H9 (cell line): ENCODE measurements at regions not wholly inside any gene's neighbourhood (a gene's known extent, or its start where the extent isn't known, plus 50 kb on each side); places are given as distances from the start of the nearest gene placed in this dataset.

ENCODE experiments used
- DNase-seq: peaks from one replicate; pipeline ENCODE4 v3.0.0-alpha.2; 2017
- H2AFZ ChIP-seq: one replicate; pipeline ENCODE4 v1.6.1; 2013; ENCODE audit warnings: mild to moderate bottlenecking, low read length, control low read depth, moderate library complexity
- H2AK5ac ChIP-seq: 2 replicates; pipeline ENCODE4 v1.6.1; 2013; ENCODE audit warnings: low read length, control low read depth, mixed read lengths; ENCODE audit not compliant: insufficient read length
- H2BK120ac ChIP-seq: one replicate; pipeline ENCODE4 v1.6.1; 2013; ENCODE audit warnings: low read depth, mild to moderate bottlenecking, low read length, control low read depth, inconsistent platforms; ENCODE audit not compliant: poor library complexity, severe bottlenecking
- H2BK12ac ChIP-seq: 2 replicates; pipeline ENCODE4 v1.6.1; 2013; ENCODE audit warnings: low read length, control low read depth, mixed read lengths, low read depth; ENCODE audit not compliant: insufficient read length
- H2BK15ac ChIP-seq: 2 replicates; pipeline ENCODE4 v1.6.1; 2013; ENCODE audit warnings: low read depth, low read length, control low read depth
- H2BK20ac ChIP-seq: one replicate; pipeline ENCODE4 v1.6.1; 2013; ENCODE audit warnings: low read depth, mild to moderate bottlenecking, low read length, control low read depth, inconsistent platforms; ENCODE audit not compliant: poor library complexity, severe bottlenecking
- H2BK5ac ChIP-seq: 2 replicates; pipeline ENCODE4 v1.6.1; 2013; ENCODE audit warnings: low read length, control low read depth, mixed read lengths; ENCODE audit not compliant: insufficient read length
- H3K14ac ChIP-seq: 2 replicates; pipeline ENCODE4 v1.6.1; 2013; ENCODE audit warnings: low read length, control low read depth; ENCODE audit not compliant: insufficient read depth
- H3K18ac ChIP-seq: 2 replicates; pipeline ENCODE4 v1.6.1; 2013; ENCODE audit warnings: low read depth, mild to moderate bottlenecking, mixed read lengths, low read length, control low read depth; ENCODE audit not compliant: insufficient read length
- H3K23ac ChIP-seq: 2 replicates; pipeline ENCODE4 v1.6.1; 2013; ENCODE audit warnings: low read length, control low read depth, mixed read lengths, low read depth; ENCODE audit not compliant: insufficient read length
- H3K23me2 ChIP-seq: 2 replicates; pipeline ENCODE4 v1.6.1; 2013; ENCODE audit warnings: low read depth, mild to moderate bottlenecking, mixed read lengths, low read length, control low read depth; ENCODE audit not compliant: insufficient read length, poor library complexity, severe bottlenecking
- H3K27ac ChIP-seq: 2 replicates; pipeline ENCODE4 v1.5.1; 2013; ENCODE audit warnings: low read length, control low read depth, mixed read lengths, low read depth; ENCODE audit not compliant: insufficient read length
- H3K27me3 ChIP-seq: 2 replicates; pipeline ENCODE4 v1.6.1; 2013; ENCODE audit warnings: low read length, control low read depth, inconsistent platforms; ENCODE audit not compliant: insufficient read depth
- H3K4ac ChIP-seq: 2 replicates; pipeline ENCODE4 v1.6.1; 2013; ENCODE audit warnings: low read depth, mild to moderate bottlenecking, control low read depth, inconsistent platforms, low read length, moderate library complexity
- H3K4me1 ChIP-seq: 2 replicates; pipeline ENCODE4 v1.6.1; 2013; ENCODE audit warnings: low read length, control low read depth, inconsistent platforms; ENCODE audit not compliant: insufficient read depth
- H3K4me2 ChIP-seq: 2 replicates; pipeline ENCODE4 v1.6.1; 2013; ENCODE audit warnings: low read length, control low read depth, mixed read lengths; ENCODE audit not compliant: insufficient read length, insufficient read depth
- H3K56ac ChIP-seq: 2 replicates; pipeline ENCODE4 v1.6.1; 2013; ENCODE audit warnings: low read depth, mild to moderate bottlenecking, mixed read lengths, low read length, control low read depth; ENCODE audit not compliant: insufficient read length
- H3K79me1 ChIP-seq: 2 replicates; pipeline ENCODE4 v1.6.1; 2013; ENCODE audit warnings: low read depth, mild to moderate bottlenecking, moderate library complexity, low read length, control low read depth, inconsistent platforms; ENCODE audit not compliant: insufficient read depth, poor library complexity, severe bottlenecking
- H3K79me2 ChIP-seq: 2 replicates; pipeline ENCODE4 v1.6.1; 2013; ENCODE audit warnings: low read length, control low read depth, inconsistent platforms; ENCODE audit not compliant: insufficient read depth
- H3K9ac ChIP-seq: 2 replicates; pipeline ENCODE4 v1.6.1; 2013; ENCODE audit warnings: low read length, control low read depth, mixed read lengths; ENCODE audit not compliant: insufficient read length; ENCODE audit errors: extremely low read depth
- H3K9me3 ChIP-seq: one replicate; pipeline ENCODE4 v1.6.1; 2013; ENCODE audit warnings: low read depth, low read length, inconsistent platforms; ENCODE audit not compliant: control insufficient read depth
- H3T11ph ChIP-seq: one replicate; pipeline ENCODE4 v1.6.1; 2013; ENCODE audit warnings: mild to moderate bottlenecking, low read length, control low read depth, inconsistent platforms
- H4K20me1 ChIP-seq: one replicate; pipeline ENCODE4 v1.6.1; 2013; ENCODE audit not compliant: control insufficient read depth, insufficient read length, insufficient read depth
- H4K5ac ChIP-seq: 2 replicates; pipeline ENCODE4 v1.6.1; 2013; ENCODE audit warnings: low read depth, mild to moderate bottlenecking, mixed read lengths, low read length, control low read depth; ENCODE audit not compliant: insufficient read length
- H4K8ac ChIP-seq: replicated peaks from 2 replicates; pipeline ENCODE4 v1.6.1; 2013; ENCODE audit warnings: low read length, control low read depth, mixed read lengths, low read depth; ENCODE audit not compliant: insufficient read length
- H4K91ac ChIP-seq: 2 replicates; pipeline ENCODE4 v1.6.1; 2013; ENCODE audit warnings: low read depth, mild to moderate bottlenecking, moderate library complexity, mixed read lengths, low read length, control low read depth; ENCODE audit not compliant: insufficient read length
- H3K27ac Mint-ChIP-seq, 3 experiments: 2 replicates in 2 of 3; 3 replicates in 1 of 3; pipeline ENCODE4 v1.8.0; 2020 to 2021; ENCODE audit warnings: mixed read lengths in 3 of 3, mild to moderate bottlenecking in 1 of 3, moderate library complexity in 1 of 3
- H3K27me3 Mint-ChIP-seq: 2 replicates; pipeline ENCODE4 v1.8.0; 2021; ENCODE audit warnings: low read depth, mild to moderate bottlenecking, moderate library complexity, mixed read lengths
- H3K36me3 Mint-ChIP-seq, 3 experiments: 2 replicates in 2 of 3; 3 replicates in 1 of 3; pipeline ENCODE4 v1.8.0; 2020 to 2021; ENCODE audit warnings: low read depth in 3 of 3, mixed read lengths in 3 of 3; ENCODE audit not compliant: insufficient read depth in 1 of 3
- H3K4me1 Mint-ChIP-seq, 2 experiments: 2 replicates each; pipeline ENCODE4 v1.8.0; 2020; ENCODE audit warnings: mixed read lengths in 2 of 2
- H3K4me3 Mint-ChIP-seq, 2 experiments: 2 replicates in 1 of 2; 3 replicates in 1 of 2; pipeline ENCODE4 v1.8.0; 2020 to 2021; ENCODE audit warnings: mild to moderate bottlenecking in 2 of 2, mixed read lengths in 2 of 2, moderate library complexity in 1 of 2
- H3K9me3 Mint-ChIP-seq, 2 experiments: 2 replicates in 1 of 2; 3 replicates in 1 of 2; pipeline ENCODE4 v1.8.0; 2020; ENCODE audit warnings: mild to moderate bottlenecking in 2 of 2, mixed read lengths in 2 of 2, moderate library complexity in 1 of 2
- WGBS: extraction: QIAGEN DNeasy Blood & Tissue Kit; methylation state at CpG from one replicate; pipeline ENCODE4 v1.1.7; 2013; ENCODE audit warnings: missing lambda C conversion rate, low lambda C conversion rate, mixed read lengths; ENCODE audit not compliant: insufficient read length; ENCODE audit errors: extremely low coverage; 5-methylcytosine and 5-hydroxymethylcytosine counted together
- TF ChIP-seq, protein P1 (sequence below): fragments of 200-600 bp; sonication (generic); conservative IDR thresholded peaks from 3 replicates; pipeline ENCODE4 v1.8.0; 2021; ENCODE audit warnings: antibody characterized with exemption, mild to moderate bottlenecking

DNA sequence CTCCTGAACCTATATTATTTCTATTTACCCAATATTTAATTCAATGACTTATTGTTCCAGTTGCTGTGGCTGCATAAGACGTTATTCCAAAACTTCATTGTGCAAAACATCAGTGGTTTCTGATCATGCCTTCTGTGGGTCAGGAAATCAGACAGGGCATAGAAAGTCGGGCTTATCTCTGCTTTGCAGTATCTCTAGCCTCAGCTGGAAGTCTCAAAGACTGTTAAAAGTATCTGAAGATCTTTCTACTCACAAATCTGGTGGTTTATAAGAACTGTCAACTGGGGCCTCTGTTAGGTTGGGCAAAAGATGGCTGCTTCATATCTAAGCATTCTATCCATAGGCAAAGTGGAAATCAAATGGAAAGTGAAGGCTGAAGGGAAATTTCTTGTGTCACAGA, 687.7 kb upstream of the ARRDC3 start:
- no peaks in the 10 kb centered on the region for H3K4me1 Mint-ChIP-seq
- H2BK12ac ChIP-seq, result no peak overlapping the region
- no peak overlapping the region for H3K4ac ChIP-seq
- H3K27ac ChIP-seq, result no peak overlapping the region
- no peaks in the 10 kb centered on the region for H3K79me1 ChIP-seq
- H3K23ac ChIP-seq, result no peak overlapping the region
- peaks cover 19 to 20% of the 10 kb centered on the region in 2 experiments for H3K9me3 Mint-ChIP-seq
- no peaks in the 10 kb centered on the region for H3K4me1 ChIP-seq
- no peak overlapping the region for H3K18ac ChIP-seq
- no peaks in the 10 kb centered on the region for H4K20me1 ChIP-seq
- H3K27ac Mint-ChIP-seq, result no peak overlapping the region
- H3K14ac ChIP-seq, result no peak overlapping the region
- no peaks in the 10 kb centered on the region for H3K23me2 ChIP-seq
- no peak overlapping the region for H2AFZ ChIP-seq
- H4K8ac ChIP-seq, result no peak overlapping the region
- H3K9me3 ChIP-seq, result peaks cover 12% of the 10 kb centered on the region
- H3T11ph ChIP-seq, result no peak overlapping the region
- H3K27me3 Mint-ChIP-seq, result no peaks in the 10 kb centered on the region
- no peak overlapping the region for H2BK5ac ChIP-seq
- H2BK15ac ChIP-seq, result no peak overlapping the region
- peaks cover 9 to 17% (median 16%) of the 10 kb centered on the region in 3 experiments; a peak in 6 of 7 replicates for H3K36me3 Mint-ChIP-seq
- no peak overlapping the region for H2AK5ac ChIP-seq
- no peak overlapping the region for H2BK20ac ChIP-seq
- H3K4me2 ChIP-seq, result no peak overlapping the region
- no peak overlapping the region for H3K9ac ChIP-seq
- TF ChIP-seq, protein P1, sequence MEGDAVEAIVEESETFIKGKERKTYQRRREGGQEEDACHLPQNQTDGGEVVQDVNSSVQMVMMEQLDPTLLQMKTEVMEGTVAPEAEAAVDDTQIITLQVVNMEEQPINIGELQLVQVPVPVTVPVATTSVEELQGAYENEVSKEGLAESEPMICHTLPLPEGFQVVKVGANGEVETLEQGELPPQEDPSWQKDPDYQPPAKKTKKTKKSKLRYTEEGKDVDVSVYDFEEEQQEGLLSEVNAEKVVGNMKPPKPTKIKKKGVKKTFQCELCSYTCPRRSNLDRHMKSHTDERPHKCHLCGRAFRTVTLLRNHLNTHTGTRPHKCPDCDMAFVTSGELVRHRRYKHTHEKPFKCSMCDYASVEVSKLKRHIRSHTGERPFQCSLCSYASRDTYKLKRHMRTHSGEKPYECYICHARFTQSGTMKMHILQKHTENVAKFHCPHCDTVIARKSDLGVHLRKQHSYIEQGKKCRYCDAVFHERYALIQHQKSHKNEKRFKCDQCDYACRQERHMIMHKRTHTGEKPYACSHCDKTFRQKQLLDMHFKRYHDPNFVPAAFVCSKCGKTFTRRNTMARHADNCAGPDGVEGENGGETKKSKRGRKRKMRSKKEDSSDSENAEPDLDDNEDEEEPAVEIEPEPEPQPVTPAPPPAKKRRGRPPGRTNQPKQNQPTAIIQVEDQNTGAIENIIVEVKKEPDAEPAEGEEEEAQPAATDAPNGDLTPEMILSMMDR, result no peak
- H3K27me3 ChIP-seq, result no peaks in the 10 kb centered on the region
- no peak overlapping the region for H4K5ac ChIP-seq
- H3K79me2 ChIP-seq, result no peaks in the 10 kb centered on the region
- no peak for DNase-seq
- H3K4me3 Mint-ChIP-seq, result no peak overlapping the region
- WGBS, result no CpG with 5 or more reads among the region's 2 CpGs
- no peak overlapping the region for H2BK120ac ChIP-seq
- no peak overlapping the region for H3K56ac ChIP-seq
- no peak overlapping the region for H4K91ac ChIP-seq
